ENCODE measurements at regions not wholly inside any gene's neighbourhood (a gene's known extent, or its start where the extent isn't known, plus 50 kb on each side); places are given as distances from the start of the nearest gene placed in this dataset.
"Not testable (repeated sequence)": the region's sequence is repeated elsewhere in the genome, so short reads cannot be mapped to it uniquely, and the experiment has no call there.

- Mint-ChIP-seq H3K27me3 (no peaks in the 10 kb centered on the region), H3K4me3 (no peak overlapping the region), H3K27ac (no peak overlapping the region), H3K4me1 (ENCODE audit: low read depth in 2 of 2) (no peaks in the 10 kb centered on the region), H3K9me3 (peaks cover 2% of the 10 kb centered on the region), H3K36me3 (no peaks in the 10 kb centered on the region)
- DNase-seq (ENCODE audit: low spot score) = no peak
- no peak for ATAC-seq
Observed at GRCh38 chr11:23893126-23893525, 603.7 kb upstream of the LUZP2 start.

GRCh38 chr11:23897453-23898286 lies 599.2 kb upstream of the LUZP2 start:
- ATAC-seq (no peak), DNase-seq (ENCODE audit: low spot score) (no peak)
- Mint-ChIP-seq H3K27me3 (no peaks in the 10 kb centered on the region), H3K27ac (no peak overlapping the region), H3K9me3 (no peaks in the 10 kb centered on the region), H3K36me3 (no peaks in the 10 kb centered on the region), H3K4me3 (no peak overlapping the region), H3K4me1 (ENCODE audit: low read depth in 2 of 2) (no peaks in the 10 kb centered on the region)

GRCh38 chr11:23903044-23903704 lies 593.7 kb upstream of the LUZP2 start:
- Mint-ChIP-seq H3K9me3 (peaks cover 3% of the 10 kb centered on the region), H3K4me1 (ENCODE audit: low read depth in 2 of 2) (no peaks in the 10 kb centered on the region), H3K27me3 (no peaks in the 10 kb centered on the region), H3K36me3 (no peaks in the 10 kb centered on the region), H3K4me3 (no peak overlapping the region), H3K27ac (no peak overlapping the region)
- DNase-seq (ENCODE audit: low spot score) (no peak), ATAC-seq (no peak)

DNA sequence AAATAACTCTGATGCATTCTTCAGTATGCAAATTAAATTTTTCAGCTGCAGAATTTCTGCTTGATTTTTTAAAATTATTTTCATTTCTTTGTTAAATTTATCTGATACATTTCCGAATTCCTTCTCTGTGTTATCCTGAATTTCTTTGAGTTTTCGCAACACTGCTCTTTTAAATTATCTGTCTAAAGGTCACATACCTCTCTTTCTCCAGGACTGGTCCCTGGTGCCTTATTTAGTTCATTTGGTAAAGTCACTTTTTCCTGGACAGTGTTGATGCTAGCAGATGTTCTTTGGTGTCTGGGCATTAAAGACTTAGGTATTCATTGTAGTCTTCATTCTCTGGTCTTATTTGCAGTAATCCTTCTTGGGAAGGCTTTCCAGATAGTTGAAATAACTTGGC lies 577.4 kb upstream of the LUZP2 start:
- Mint-ChIP-seq H3K9me3 (peaks cover 3% of the 10 kb centered on the region), H3K27ac (no peak overlapping the region), H3K4me3 (no peak overlapping the region), H3K4me1 (ENCODE audit: low read depth in 2 of 2) (no peaks in the 10 kb centered on the region), H3K27me3 (no peaks in the 10 kb centered on the region), H3K36me3 (peaks cover 7% of the 10 kb centered on the region)
- DNase-seq (ENCODE audit: low spot score) (no peak), ATAC-seq (no peak)

- Mint-ChIP-seq H3K27me3 (no peaks in the 10 kb centered on the region), H3K27ac (no peak overlapping the region), H3K9me3 (no peaks in the 10 kb centered on the region), H3K4me3 (no peak overlapping the region), H3K36me3 (peaks cover 4% of the 10 kb centered on the region), H3K4me1 (ENCODE audit: low read depth in 2 of 2) (no peaks in the 10 kb centered on the region)
- DNase-seq (ENCODE audit: low spot score) (no peak), ATAC-seq (no peak)
Observed at GRCh38 chr11:23923357-23923756, 573.5 kb upstream of the LUZP2 start.

GRCh38 chr11:23924226-23924625 lies 572.6 kb upstream of the LUZP2 start:
- H3K36me3 Mint-ChIP-seq = peaks cover 4% of the 10 kb centered on the region
- no peaks in the 10 kb centered on the region for H3K9me3 Mint-ChIP-seq
- no peaks in the 10 kb centered on the region for H3K4me1 Mint-ChIP-seq (ENCODE audit: low read depth in 2 of 2)
- no peak for DNase-seq (ENCODE audit: low spot score)
- H3K27me3 Mint-ChIP-seq = no peaks in the 10 kb centered on the region
- no peak overlapping the region for H3K27ac Mint-ChIP-seq
- ATAC-seq = no peak
- H3K4me3 Mint-ChIP-seq = no peak overlapping the region

- DNase-seq (ENCODE audit: low spot score) (no peak), ATAC-seq (no peak)
- peaks cover 4% of the 10 kb centered on the region for H3K9me3 Mint-ChIP-seq
- H3K27me3 Mint-ChIP-seq = no peaks in the 10 kb centered on the region
- H3K36me3 Mint-ChIP-seq = peaks cover 6% of the 10 kb centered on the region
- H3K4me3 Mint-ChIP-seq = no peak overlapping the region
- H3K27ac Mint-ChIP-seq = no peak overlapping the region
- H3K4me1 Mint-ChIP-seq (ENCODE audit: low read depth in 2 of 2) = peaks cover 7 to 18% of the 10 kb centered on the region in 2 donors
Observed at GRCh38 chr11:23931443-23931842, 565.4 kb upstream of the LUZP2 start.

GRCh38 chr11:23932485-23932898 lies 564.4 kb upstream of the LUZP2 start:
- Mint-ChIP-seq H3K27ac (no peak overlapping the region), H3K27me3 (no peaks in the 10 kb centered on the region), H3K9me3 (peaks cover 4% of the 10 kb centered on the region), H3K4me1 (ENCODE audit: low read depth in 2 of 2) (peaks cover 7 to 18% of the 10 kb centered on the region in 2 donors), H3K4me3 (no peak overlapping the region), H3K36me3 (peaks cover 6% of the 10 kb centered on the region)
- no peak for ATAC-seq
- DNase-seq (ENCODE audit: low spot score) = no peak

DNA sequence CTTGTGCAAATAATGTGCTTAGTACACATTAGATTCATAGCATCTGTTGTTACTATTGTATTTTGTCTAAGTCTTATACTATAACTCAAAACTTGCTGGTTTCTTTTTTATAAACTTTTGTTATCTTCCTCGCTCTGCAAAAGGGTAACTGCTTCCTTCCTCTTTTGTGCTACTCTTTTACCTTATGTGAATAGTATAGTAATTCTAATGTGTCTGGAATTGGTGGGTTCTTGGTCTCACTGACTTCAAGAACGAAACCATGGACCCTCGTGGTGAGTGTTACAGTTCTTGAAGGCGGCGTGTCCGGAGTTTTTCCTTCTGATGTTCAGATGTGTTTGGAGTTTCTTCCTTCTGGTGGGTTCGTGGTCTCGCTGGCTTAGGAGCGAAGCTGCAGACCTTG lies 563.1 kb upstream of the LUZP2 start:
- H3K4me3 Mint-ChIP-seq = peak overlapping the region; percentile 57
- DNase-seq (ENCODE audit: low spot score) (no peak), ATAC-seq (no peak)
- H3K36me3 Mint-ChIP-seq = peaks cover 6% of the 10 kb centered on the region
- H3K9me3 Mint-ChIP-seq = peaks cover 4% of the 10 kb centered on the region
- peak overlapping the region in 1 of 2 donors; percentile 75 for H3K27ac Mint-ChIP-seq
- H3K4me1 Mint-ChIP-seq (ENCODE audit: low read depth in 2 of 2) = peaks cover 7 to 18% of the 10 kb centered on the region in 2 donors
- no peaks in the 10 kb centered on the region for H3K27me3 Mint-ChIP-seq

DNA sequence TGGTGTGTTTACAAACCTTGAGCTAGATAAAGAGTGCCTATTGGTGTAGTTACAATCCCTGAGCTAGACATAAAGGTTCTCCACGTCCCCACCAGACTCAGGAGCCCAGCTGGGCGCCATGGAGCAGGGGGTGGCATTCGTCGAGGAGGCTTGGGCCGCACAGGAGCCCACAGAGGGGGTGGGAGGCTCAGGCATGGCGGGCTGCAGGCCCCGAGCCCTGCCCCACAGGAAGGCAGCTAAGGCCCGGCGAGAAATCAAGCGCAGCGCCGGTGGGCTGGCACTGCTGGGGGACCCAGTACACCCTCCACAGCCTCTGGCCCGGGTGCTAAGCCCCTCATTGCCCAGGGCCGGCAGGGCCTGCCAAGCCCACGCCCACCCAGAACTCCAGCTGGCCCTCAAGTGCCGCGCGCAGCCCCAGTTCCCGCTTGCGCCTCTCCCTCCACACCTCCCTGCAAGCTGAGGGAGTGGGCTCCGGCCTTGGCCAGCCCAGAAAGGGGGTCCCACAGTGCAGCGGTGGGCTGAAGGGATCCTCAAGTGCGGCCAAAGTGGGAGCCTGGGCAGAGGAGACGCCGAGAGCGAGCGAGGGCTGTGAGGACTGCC lies 562.1 kb upstream of the LUZP2 start:
- H3K9me3 Mint-ChIP-seq; H3K36me3 Mint-ChIP-seq; H3K27me3 Mint-ChIP-seq; ATAC-seq; DNase-seq (ENCODE audit: low spot score); H3K4me3 Mint-ChIP-seq; H3K27ac Mint-ChIP-seq: not testable (repeated sequence)
- peaks cover 7 to 18% of the 10 kb centered on the region in 2 donors for H3K4me1 Mint-ChIP-seq (ENCODE audit: low read depth in 2 of 2)

DNA sequence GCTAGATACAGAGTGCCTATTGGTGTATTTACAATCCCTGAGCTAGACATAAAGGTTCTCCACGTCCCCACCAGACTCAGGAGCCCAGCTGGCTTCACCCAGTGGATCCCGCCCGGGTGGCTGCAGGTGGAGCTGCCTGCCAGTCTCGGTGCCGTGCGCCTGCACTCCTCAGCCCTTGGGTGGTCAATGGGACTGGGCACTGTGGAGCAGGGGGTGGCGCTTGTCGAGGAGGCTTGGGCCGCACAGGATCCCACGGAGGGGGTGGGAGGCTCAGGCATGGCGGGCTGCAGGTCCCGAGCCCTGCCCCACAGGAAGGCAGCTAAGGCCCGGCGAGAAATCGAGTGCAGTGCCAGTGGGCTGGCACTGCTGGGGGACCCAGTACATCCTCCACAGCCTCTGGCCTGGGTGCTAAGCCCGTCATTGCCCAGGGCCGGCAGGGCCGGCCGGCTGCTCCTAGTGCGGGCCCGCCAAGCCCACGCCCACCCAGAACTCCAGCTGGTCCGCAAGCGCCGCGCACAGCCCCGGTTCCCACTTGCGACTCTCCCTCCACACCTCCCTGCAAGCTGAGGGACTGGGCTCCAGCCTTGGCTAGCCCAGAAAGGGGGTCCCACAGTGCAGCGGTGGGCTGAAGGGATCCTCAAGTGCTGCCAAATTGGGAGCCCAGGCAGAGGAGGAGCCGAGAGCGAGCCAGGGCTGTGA lies 554.6 kb upstream of the LUZP2 start:
- not testable (repeated sequence) for ATAC-seq; H3K4me1 Mint-ChIP-seq (ENCODE audit: low read depth in 2 of 2); DNase-seq (ENCODE audit: low spot score); H3K27ac Mint-ChIP-seq; H3K4me3 Mint-ChIP-seq; H3K36me3 Mint-ChIP-seq; H3K9me3 Mint-ChIP-seq; H3K27me3 Mint-ChIP-seq

- Mint-ChIP-seq H3K9me3 (no peaks in the 10 kb centered on the region), H3K27me3 (peaks cover 0 to 3% of the 10 kb centered on the region in 2 donors), H3K4me1 (ENCODE audit: low read depth in 2 of 2) (no peaks in the 10 kb centered on the region), H3K27ac (no peak overlapping the region), H3K4me3 (no peak overlapping the region), H3K36me3 (no peaks in the 10 kb centered on the region)
- ATAC-seq (no peak), DNase-seq (ENCODE audit: low spot score) (no peak)
Observed at GRCh38 chr11:23944923-23945322, 551.9 kb upstream of the LUZP2 start.

- Mint-ChIP-seq H3K27me3 (peaks cover 0 to 3% of the 10 kb centered on the region in 2 donors), H3K36me3 (no peaks in the 10 kb centered on the region), H3K27ac (no peak overlapping the region), H3K4me1 (ENCODE audit: low read depth in 2 of 2) (no peaks in the 10 kb centered on the region), H3K9me3 (no peaks in the 10 kb centered on the region), H3K4me3 (no peak overlapping the region)
- DNase-seq (ENCODE audit: low spot score) (no peak), ATAC-seq (no peak)
Observed at GRCh38 chr11:23947883-23948282, 549.0 kb upstream of the LUZP2 start.

DNA sequence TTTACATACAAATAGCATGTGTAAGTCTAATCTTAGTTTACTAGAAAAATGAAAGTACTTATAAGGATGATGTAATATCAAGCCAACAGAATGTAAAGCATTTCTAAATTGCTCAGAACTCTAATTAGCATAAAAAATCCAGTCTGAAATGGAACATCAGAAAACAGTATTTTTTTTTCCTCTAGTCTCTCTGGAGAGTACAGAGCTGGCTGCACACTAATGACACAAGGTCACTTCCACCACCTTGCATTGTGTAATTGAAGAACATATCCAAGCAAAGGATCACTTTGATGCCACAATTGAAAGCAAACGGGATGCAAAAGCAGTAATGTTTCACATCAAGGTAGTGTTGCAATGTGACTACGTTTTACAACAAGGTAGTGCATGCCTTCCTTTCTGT lies 548.0 kb upstream of the LUZP2 start:
- no peak for ATAC-seq
- H3K36me3 Mint-ChIP-seq = no peaks in the 10 kb centered on the region
- no peaks in the 10 kb centered on the region for H3K9me3 Mint-ChIP-seq
- no peak overlapping the region for H3K27ac Mint-ChIP-seq
- H3K27me3 Mint-ChIP-seq = peaks cover 0 to 3% of the 10 kb centered on the region in 2 donors
- DNase-seq (ENCODE audit: low spot score) = no peak
- H3K4me1 Mint-ChIP-seq (ENCODE audit: low read depth in 2 of 2) = no peaks in the 10 kb centered on the region
- no peak overlapping the region for H3K4me3 Mint-ChIP-seq
